GM12873 (cell line): ENCODE measurements at regions not wholly inside any gene's neighbourhood (a gene's known extent, or its start where the extent isn't known, plus 50 kb on each side); places are given as distances from the start of the nearest gene placed in this dataset.

Source experiments
- TF ChIP-seq, protein P1 (sequence below): IDR thresholded peaks from 2 replicates; pipeline ENCODE4 v1.5.1; 2012; ENCODE audit warnings: low read depth, mild to moderate bottlenecking, moderate library complexity, low read length, control low read depth; ENCODE audit not compliant: insufficient read depth; ENCODE audit errors: missing control alignments

DNA sequence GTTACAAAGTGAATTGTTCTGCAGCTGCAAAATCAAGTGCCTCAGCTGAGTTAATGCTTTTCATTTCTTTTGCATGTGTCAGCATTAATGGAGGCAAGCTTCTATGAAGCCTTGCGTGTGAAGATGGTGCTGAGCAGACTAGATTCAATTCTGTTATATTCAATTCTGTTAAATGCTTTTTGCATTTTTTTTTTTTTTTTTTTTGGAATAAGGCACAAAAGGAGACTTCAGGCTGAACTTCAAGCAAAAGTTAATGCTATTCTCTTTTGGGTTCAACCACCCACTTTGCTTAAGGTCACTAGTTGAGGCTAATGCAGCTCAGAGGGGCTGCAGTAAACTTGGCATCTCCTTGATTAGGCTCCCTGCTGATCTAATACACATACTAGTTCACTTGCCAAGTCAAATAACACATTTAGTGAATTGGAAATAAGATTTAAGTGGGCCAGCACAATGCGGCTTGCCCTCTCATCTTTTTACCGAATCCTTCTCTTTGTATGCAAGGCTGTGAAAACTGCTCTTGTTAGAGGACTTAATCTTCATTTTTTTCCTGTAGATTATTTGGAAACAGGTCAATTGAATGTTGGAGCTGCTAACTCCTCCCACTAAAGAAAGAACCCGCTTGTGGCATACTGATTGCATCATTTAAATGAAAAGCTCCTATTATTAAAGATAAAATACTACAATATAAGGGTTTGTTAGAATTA is 1020.2 kb downstream of the NR2F1-AS1 start:
- TF ChIP-seq, protein P1, sequence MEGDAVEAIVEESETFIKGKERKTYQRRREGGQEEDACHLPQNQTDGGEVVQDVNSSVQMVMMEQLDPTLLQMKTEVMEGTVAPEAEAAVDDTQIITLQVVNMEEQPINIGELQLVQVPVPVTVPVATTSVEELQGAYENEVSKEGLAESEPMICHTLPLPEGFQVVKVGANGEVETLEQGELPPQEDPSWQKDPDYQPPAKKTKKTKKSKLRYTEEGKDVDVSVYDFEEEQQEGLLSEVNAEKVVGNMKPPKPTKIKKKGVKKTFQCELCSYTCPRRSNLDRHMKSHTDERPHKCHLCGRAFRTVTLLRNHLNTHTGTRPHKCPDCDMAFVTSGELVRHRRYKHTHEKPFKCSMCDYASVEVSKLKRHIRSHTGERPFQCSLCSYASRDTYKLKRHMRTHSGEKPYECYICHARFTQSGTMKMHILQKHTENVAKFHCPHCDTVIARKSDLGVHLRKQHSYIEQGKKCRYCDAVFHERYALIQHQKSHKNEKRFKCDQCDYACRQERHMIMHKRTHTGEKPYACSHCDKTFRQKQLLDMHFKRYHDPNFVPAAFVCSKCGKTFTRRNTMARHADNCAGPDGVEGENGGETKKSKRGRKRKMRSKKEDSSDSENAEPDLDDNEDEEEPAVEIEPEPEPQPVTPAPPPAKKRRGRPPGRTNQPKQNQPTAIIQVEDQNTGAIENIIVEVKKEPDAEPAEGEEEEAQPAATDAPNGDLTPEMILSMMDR: no peak

DNA sequence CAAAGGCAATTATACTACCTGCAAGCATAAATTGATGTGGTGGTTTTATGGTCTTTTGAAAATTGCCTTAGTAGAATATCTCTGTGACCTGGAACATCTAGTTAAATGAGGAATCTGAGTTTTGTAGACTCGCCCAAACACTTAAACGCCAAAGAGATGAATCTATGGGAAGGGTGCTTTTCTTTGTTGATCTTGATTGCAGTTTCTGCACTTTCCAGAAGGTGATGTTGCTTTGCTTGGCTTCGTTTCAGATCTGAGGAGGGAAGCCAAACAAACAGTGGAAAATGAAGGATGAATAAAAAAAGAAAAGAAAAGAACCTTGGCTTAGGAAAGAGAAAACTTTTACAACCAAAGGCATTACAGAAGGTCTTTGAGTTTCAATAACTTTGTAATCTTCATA is 1021.2 kb downstream of the NR2F1-AS1 start:
- TF ChIP-seq, protein P1: no peak

- TF ChIP-seq, protein P1: no peak
These were observed 1021.7 kb downstream of the NR2F1-AS1 start for GRCh38 chr5:92559331-92559730.

DNA sequence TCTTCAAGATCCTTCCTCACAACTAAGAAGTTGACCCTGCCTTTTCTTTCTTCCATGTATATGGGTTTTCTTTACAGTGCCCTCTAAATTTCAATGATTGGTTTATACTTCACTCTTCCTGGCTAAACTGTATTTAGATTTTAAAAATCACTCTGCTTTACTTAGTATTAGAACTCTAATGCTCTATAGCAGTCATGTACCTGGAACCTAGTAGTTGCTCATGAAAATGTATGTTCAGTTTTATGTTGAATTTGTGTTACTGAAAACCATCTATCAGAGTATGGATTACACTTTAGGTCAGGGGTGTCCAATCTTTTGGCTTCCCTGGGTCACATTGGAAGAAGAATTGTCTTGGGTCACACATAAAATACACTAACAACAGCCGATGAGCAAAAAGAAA is 1024.3 kb downstream of the NR2F1-AS1 start:
- TF ChIP-seq, protein P1: no peak

DNA sequence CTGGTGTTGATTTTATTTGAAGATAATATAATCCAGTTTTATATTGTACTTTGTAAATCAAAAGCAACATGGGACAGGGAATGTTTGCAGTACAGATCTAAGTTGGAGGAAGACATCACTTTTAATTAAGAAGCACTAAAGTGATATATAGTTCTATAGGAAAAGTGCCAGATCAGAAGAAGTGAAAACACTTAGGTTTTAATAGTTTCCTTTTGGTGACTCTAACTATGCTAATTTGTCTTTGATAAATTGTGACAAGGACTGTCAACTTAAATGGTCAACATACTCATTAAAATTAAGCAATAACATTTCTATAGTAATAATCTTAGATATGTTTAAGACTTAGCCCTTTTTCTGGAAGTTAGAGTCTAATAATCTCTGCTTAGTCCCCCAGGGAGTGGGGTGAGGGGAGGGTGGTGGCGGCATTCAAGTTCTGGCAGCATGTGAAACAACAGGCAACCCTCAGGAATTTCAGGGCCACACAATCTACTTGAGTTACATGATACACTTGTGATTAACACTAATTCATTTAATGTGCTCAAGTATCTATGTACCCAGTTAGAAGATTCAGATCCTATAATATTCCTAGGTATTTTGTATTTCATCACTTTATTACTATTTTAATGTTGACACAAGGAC is 1026.5 kb downstream of the NR2F1-AS1 start:
- TF ChIP-seq, protein P1: no peak

DNA sequence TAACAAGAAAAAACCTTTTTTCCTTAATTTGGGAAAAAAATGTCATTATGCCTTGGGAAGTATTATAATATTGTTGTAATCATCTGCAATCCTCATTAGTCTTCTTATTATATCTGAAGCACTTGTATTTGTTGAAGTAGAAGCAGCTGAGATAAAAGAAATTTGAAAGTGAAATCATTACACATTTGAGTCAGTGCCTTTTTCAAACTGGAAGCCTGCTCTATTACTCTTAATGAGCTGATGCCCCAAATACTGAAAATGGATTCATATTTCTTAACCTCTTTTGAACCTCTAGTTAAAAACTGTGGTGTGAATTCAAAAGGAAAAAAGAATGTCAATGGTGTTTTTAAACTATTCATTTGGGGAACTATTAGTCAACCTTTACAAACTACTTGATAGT is 1027.7 kb downstream of the NR2F1-AS1 start:
- TF ChIP-seq, protein P1: no peak

GRCh38 chr5:92552206-92553160 is 1028.5 kb downstream of the NR2F1-AS1 start:
- TF ChIP-seq, protein P1: no peak
